CD4-positive, alpha-beta T cell (primary cell): ENCODE measurements at regions not wholly inside any gene's neighbourhood (a gene's known extent, or its start where the extent isn't known, plus 50 kb on each side); places are given as distances from the start of the nearest gene placed in this dataset.

Experiments used
- ATAC-seq: fragments of 200-7000 bp; cut with Tn5 transposase; one replicate; pipeline ENCODE4 v1.10.0; 2022; ENCODE audit warnings: mild to moderate bottlenecking; ENCODE audit not compliant: poor library complexity
- CTCF ChIA-PET: fragments of 350-600 bp; sonication (Branson Sonifier 250); formaldehyde crosslinking; loops from one replicate; lab custom pipeline; 2021; ENCODE audit warnings: antibody characterized with exemption, inconsistent platforms; lab: Charles Lee
- POLR2A ChIA-PET: fragments of 350-600 bp; sonication (Branson Sonifier 250); formaldehyde crosslinking; loops from one replicate; lab custom pipeline; 2021; ENCODE audit warnings: antibody characterized with exemption, inconsistent platforms; lab: Charles Lee
- DNase-seq, 14 experiments: peaks; one replicate each; pipeline ENCODE4 v3.0.0-alpha.2; 2013 to 2020; ENCODE audit warnings: mixed read lengths in 2 of 14
- H3K27ac ChIP-seq, 2 donors: one replicate each; pipeline versions ENCODE4 v1.5.1 to v1.7.0; 2013; ENCODE audit warnings: low read length in 2 of 2, low read depth in 1 of 2, mild to moderate bottlenecking in 1 of 2
- H3K27me3 ChIP-seq, 2 experiments: 1 replicate in 1 of 2; 2 replicates in 1 of 2; pipeline versions ENCODE4 v1.6.1 to v1.7.0; 2013; ENCODE audit warnings: low read length in 2 of 2, control low read depth in 1 of 2, mild to moderate bottlenecking in 1 of 2, moderate library complexity in 1 of 2; ENCODE audit not compliant: insufficient read depth in 2 of 2, control insufficient read depth in 1 of 2
- H3K36me3 ChIP-seq: one replicate; pipeline ENCODE4 v1.6.1; 2013; ENCODE audit warnings: low read length, control low read depth; ENCODE audit not compliant: insufficient read depth
- H3K4me1 ChIP-seq: one replicate; pipeline ENCODE4 v1.6.1; 2013; ENCODE audit warnings: low read length, control low read depth; ENCODE audit not compliant: insufficient read depth
- H3K4me3 ChIP-seq: one replicate; pipeline ENCODE4 v1.5.1; 2013; ENCODE audit warnings: mild to moderate bottlenecking, low read length, moderate library complexity
- H3K9me3 ChIP-seq, 2 experiments: 1 replicate in 1 of 2; 2 replicates in 1 of 2; pipeline versions ENCODE4 v1.6.1 to v1.7.0; 2013; ENCODE audit warnings: low read length in 2 of 2, mild to moderate bottlenecking in 2 of 2, control low read depth in 1 of 2, moderate library complexity in 1 of 2; ENCODE audit not compliant: control insufficient read depth in 1 of 2, insufficient read depth in 1 of 2
- H3K27ac Mint-ChIP-seq: one replicate; pipeline ENCODE4 v1.8.0; 2020; ENCODE audit warnings: mixed read lengths
- H3K27me3 Mint-ChIP-seq: one replicate; pipeline ENCODE4 v1.8.0; 2021; ENCODE audit warnings: mixed read lengths
- H3K36me3 Mint-ChIP-seq: one replicate; pipeline ENCODE4 v1.8.0; 2021; ENCODE audit warnings: low read depth, mixed read lengths
- H3K4me1 Mint-ChIP-seq: one replicate; pipeline ENCODE4 v1.8.0; 2021; ENCODE audit warnings: low read depth, mixed read lengths
- H3K4me3 Mint-ChIP-seq: one replicate; pipeline ENCODE4 v1.8.0; 2020; ENCODE audit warnings: mild to moderate bottlenecking, mixed read lengths
- H3K9me3 Mint-ChIP-seq: one replicate; pipeline ENCODE4 v1.8.0; 2020; ENCODE audit warnings: mixed read lengths
- intact Hi-C, 2 experiments: fragments of 100-400 bp; cut with DNase I in 1 of 2; cut with micrococcal nuclease in 1 of 2; formaldehyde crosslinking; loops; one replicate each; pipeline versions ENCODE4 v1.15.1 to v1.9.0; 2023 to 2025; cut with DNase I, micrococcal nuclease
- TF ChIP-seq, protein P1 (sequence below): fragments of 200-600 bp; IDR thresholded peaks from one replicate; pipeline ENCODE4 v1.8.0; 2022; ENCODE audit warnings: antibody characterized with exemption, mild to moderate bottlenecking

GRCh38 chr2:30039101-30039500 lies 107.7 kb upstream of the YPEL5 start:
- DNase-seq (no peak), ATAC-seq (no peak)
- H3K4me1 Mint-ChIP-seq, result no peaks in the 10 kb centered on the region
- Histone ChIP-seq H3K4me3 (no peak overlapping the region), H3K9me3 (no peaks in the 10 kb centered on the region), H3K27me3 (peaks cover 0 to 6% of the 10 kb centered on the region in 2 experiments), H3K4me1 (no peaks in the 10 kb centered on the region), H3K27ac (no peak overlapping the region), H3K36me3 (no peaks in the 10 kb centered on the region)
- TF ChIP-seq, protein P1, sequence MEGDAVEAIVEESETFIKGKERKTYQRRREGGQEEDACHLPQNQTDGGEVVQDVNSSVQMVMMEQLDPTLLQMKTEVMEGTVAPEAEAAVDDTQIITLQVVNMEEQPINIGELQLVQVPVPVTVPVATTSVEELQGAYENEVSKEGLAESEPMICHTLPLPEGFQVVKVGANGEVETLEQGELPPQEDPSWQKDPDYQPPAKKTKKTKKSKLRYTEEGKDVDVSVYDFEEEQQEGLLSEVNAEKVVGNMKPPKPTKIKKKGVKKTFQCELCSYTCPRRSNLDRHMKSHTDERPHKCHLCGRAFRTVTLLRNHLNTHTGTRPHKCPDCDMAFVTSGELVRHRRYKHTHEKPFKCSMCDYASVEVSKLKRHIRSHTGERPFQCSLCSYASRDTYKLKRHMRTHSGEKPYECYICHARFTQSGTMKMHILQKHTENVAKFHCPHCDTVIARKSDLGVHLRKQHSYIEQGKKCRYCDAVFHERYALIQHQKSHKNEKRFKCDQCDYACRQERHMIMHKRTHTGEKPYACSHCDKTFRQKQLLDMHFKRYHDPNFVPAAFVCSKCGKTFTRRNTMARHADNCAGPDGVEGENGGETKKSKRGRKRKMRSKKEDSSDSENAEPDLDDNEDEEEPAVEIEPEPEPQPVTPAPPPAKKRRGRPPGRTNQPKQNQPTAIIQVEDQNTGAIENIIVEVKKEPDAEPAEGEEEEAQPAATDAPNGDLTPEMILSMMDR, result no peak
- no peak overlapping the region for H3K27ac Mint-ChIP-seq
- no peaks in the 10 kb centered on the region for H3K36me3 Mint-ChIP-seq
- ChIA-PET CTCF (no interaction called here), POLR2A (no interaction called here)
- H3K9me3 Mint-ChIP-seq, result no peaks in the 10 kb centered on the region
- peaks cover 18% of the 10 kb centered on the region for H3K27me3 Mint-ChIP-seq
- intact Hi-C loops, result no loop called here
- no peak overlapping the region for H3K4me3 Mint-ChIP-seq

GRCh38 chr2:30040147-30040546 lies 106.7 kb upstream of the YPEL5 start:
- Mint-ChIP-seq H3K9me3 (no peaks in the 10 kb centered on the region), H3K4me3 (no peak overlapping the region), H3K4me1 (no peaks in the 10 kb centered on the region), H3K27ac (no peak overlapping the region), H3K36me3 (no peaks in the 10 kb centered on the region), H3K27me3 (peaks cover 28% of the 10 kb centered on the region)
- Histone ChIP-seq H3K4me3 (no peak overlapping the region), H3K36me3 (no peaks in the 10 kb centered on the region), H3K27me3 (peaks cover 5 to 6% of the 10 kb centered on the region in 2 experiments), H3K27ac (no peak overlapping the region), H3K4me1 (no peaks in the 10 kb centered on the region), H3K9me3 (no peaks in the 10 kb centered on the region)
- intact Hi-C loops, result no loop called here
- CTCF ChIA-PET, result no interaction called here
- DNase-seq (no peak), ATAC-seq (no peak)
- POLR2A ChIA-PET, result no interaction called here
- TF ChIP-seq, protein P1, result no peak

- CTCF ChIA-PET, result interaction anchor here (0.9 kb wide), 1 partner anchor 19 kb away, joined by 3 read pairs; no protein-coding TSS in a partner anchor
These were observed 104.9 kb upstream of the YPEL5 start for GRCh38 chr2:30041884-30042283.

More at GRCh38 chr2:30041884-30042283, 104.9 kb upstream of the YPEL5 start:
- Histone ChIP-seq H3K4me1 (no peaks in the 10 kb centered on the region), H3K27ac (no peak overlapping the region), H3K4me3 (no peak overlapping the region), H3K9me3 (no peaks in the 10 kb centered on the region), H3K36me3 (no peaks in the 10 kb centered on the region), H3K27me3 (peaks cover 5 to 6% of the 10 kb centered on the region in 2 experiments)
- Mint-ChIP-seq H3K27me3 (peaks cover 32% of the 10 kb centered on the region), H3K4me1 (no peaks in the 10 kb centered on the region), H3K4me3 (no peak overlapping the region), H3K9me3 (no peaks in the 10 kb centered on the region), H3K27ac (no peak overlapping the region), H3K36me3 (no peaks in the 10 kb centered on the region)
- intact Hi-C loops, result no loop called here
- TF ChIP-seq, protein P1, result no peak
- no peak for ATAC-seq
- DNase-seq, result no peak
- POLR2A ChIA-PET, result no interaction called here
